Left lung (tissue), 4 donors: ENCODE measurements at regions not wholly inside any gene's neighbourhood (a gene's known extent, or its start where the extent isn't known, plus 50 kb on each side); places are given as distances from the start of the nearest gene placed in this dataset.
"Not testable (repeated sequence)": the region's sequence is repeated elsewhere in the genome, so short reads cannot be mapped to it uniquely, and the experiment has no call there.

ENCODE experiments used
- ATAC-seq: fragments of 200-7000 bp; cut with Tn5 transposase; one replicate; pipeline ENCODE4 v1.9.1; 2020; ENCODE audit warnings: moderate library complexity
- DNase-seq, 4 donors: peaks; one replicate each; pipeline ENCODE4 v3.0.0-alpha.2; 2013 to 2020
- H3K27ac ChIP-seq, 2 donors: fragments of 200-600 bp; sonication (generic) in 1 of 2; one replicate each; pipeline versions ENCODE4 v1.5.0 to v1.8.0; 2020 to 2021
- H3K27me3 ChIP-seq, 2 donors: fragments of 200-600 bp; sonication (generic) in 1 of 2; one replicate each; pipeline versions ENCODE4 v1.5.0 to v1.8.0; 2020 to 2021
- H3K36me3 ChIP-seq, 2 donors: fragments of 200-600 bp; sonication (generic) in 1 of 2; one replicate each; pipeline versions ENCODE4 v1.5.0 to v1.8.0; 2020 to 2021
- H3K4me1 ChIP-seq, 2 donors: fragments of 200-600 bp; one replicate each; pipeline ENCODE4 v1.8.0; 2021
- H3K4me3 ChIP-seq, 2 donors: fragments of 200-600 bp; sonication (generic) in 1 of 2; one replicate each; pipeline versions ENCODE4 v1.5.0 to v1.8.0; 2020 to 2021; ENCODE audit warnings: mild to moderate bottlenecking in 1 of 2
- H3K9me3 ChIP-seq, 2 donors: fragments of 200-600 bp; sonication (generic) in 1 of 2; one replicate each; pipeline versions ENCODE4 v1.5.0 to v1.8.0; 2020 to 2021
- intact Hi-C, 2 donors: fragments of 100-400 bp; cut with DNase I; formaldehyde crosslinking; loops; one replicate each; pipeline versions ENCODE4 v1.11.2 to v1.14.2; 2022
- TF ChIP-seq, protein P1 (sequence below), 2 donors: fragments of 200-600 bp; sonication (generic) in 1 of 2; IDR thresholded peaks; one replicate each; pipeline versions ENCODE4 v1.5.0 to v1.8.0; 2021; ENCODE audit warnings: antibody characterized with exemption in 2 of 2
- donor health status: DM: no; HTN: yes; CAD: no.
- donor health status: DM: no; HTN: no; CAD: no.

GRCh38 chr3:4163011-4163410 lies 140.2 kb upstream of the SETMAR start:
- H3K27me3 ChIP-seq, result no peaks in the 10 kb centered on the region
- H3K27ac ChIP-seq, result no peak overlapping the region
- DNase-seq (no peak), ATAC-seq (no peak)
- peaks cover 0 to under 1% of the 10 kb centered on the region in 2 donors for H3K9me3 ChIP-seq
- H3K4me1 ChIP-seq, result no peaks in the 10 kb centered on the region
- intact Hi-C loops, result no loop called here
- TF ChIP-seq, protein P1, sequence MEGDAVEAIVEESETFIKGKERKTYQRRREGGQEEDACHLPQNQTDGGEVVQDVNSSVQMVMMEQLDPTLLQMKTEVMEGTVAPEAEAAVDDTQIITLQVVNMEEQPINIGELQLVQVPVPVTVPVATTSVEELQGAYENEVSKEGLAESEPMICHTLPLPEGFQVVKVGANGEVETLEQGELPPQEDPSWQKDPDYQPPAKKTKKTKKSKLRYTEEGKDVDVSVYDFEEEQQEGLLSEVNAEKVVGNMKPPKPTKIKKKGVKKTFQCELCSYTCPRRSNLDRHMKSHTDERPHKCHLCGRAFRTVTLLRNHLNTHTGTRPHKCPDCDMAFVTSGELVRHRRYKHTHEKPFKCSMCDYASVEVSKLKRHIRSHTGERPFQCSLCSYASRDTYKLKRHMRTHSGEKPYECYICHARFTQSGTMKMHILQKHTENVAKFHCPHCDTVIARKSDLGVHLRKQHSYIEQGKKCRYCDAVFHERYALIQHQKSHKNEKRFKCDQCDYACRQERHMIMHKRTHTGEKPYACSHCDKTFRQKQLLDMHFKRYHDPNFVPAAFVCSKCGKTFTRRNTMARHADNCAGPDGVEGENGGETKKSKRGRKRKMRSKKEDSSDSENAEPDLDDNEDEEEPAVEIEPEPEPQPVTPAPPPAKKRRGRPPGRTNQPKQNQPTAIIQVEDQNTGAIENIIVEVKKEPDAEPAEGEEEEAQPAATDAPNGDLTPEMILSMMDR (IDR thresholded peaks at IDR 0.05), result no peak
- no peaks in the 10 kb centered on the region for H3K36me3 ChIP-seq
- H3K4me3 ChIP-seq, result no peak overlapping the region

- TF ChIP-seq, protein P1 (IDR thresholded peaks at IDR 0.05), result no peak
- intact Hi-C loops, result no loop called here
Measured at GRCh38 chr3:4166540-4166939, 136.6 kb upstream of the SETMAR start.

DNA sequence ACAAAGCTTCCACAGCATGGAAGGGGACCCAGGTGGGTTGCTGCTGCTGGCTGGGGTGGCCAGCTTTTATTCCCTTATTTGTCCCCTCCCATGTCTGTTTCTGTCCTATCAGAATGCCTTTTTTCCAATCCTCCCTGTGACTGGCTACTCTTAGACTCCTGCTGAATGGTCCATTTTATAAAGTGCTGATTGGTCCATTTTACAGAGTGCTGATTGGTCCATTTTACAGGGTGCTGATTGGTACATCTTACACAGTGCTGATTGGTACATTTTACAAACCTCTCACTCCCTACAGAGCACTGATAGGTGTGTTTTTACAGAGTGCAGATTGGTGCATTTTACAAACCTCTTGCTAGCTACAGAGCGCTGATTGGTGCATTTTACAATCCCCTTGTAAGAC lies 135.9 kb upstream of the SETMAR start:
- H3K27ac ChIP-seq, H3K4me1 ChIP-seq, DNase-seq, H3K36me3 ChIP-seq, ATAC-seq, intact Hi-C loops, H3K9me3 ChIP-seq, H3K27me3 ChIP-seq, H3K4me3 ChIP-seq: not testable (repeated sequence)

More at GRCh38 chr3:4166540-4166939, 136.6 kb upstream of the SETMAR start:
- no peaks in the 10 kb centered on the region for H3K27me3 ChIP-seq
- DNase-seq, result no peak
- H3K4me3 ChIP-seq, result no peak overlapping the region
- H3K4me1 ChIP-seq, result no peaks in the 10 kb centered on the region
- H3K36me3 ChIP-seq, result no peaks in the 10 kb centered on the region
- peaks cover 0 to 3% of the 10 kb centered on the region in 2 donors for H3K9me3 ChIP-seq
- H3K27ac ChIP-seq, result no peak overlapping the region
- ATAC-seq, result no peak

DNA sequence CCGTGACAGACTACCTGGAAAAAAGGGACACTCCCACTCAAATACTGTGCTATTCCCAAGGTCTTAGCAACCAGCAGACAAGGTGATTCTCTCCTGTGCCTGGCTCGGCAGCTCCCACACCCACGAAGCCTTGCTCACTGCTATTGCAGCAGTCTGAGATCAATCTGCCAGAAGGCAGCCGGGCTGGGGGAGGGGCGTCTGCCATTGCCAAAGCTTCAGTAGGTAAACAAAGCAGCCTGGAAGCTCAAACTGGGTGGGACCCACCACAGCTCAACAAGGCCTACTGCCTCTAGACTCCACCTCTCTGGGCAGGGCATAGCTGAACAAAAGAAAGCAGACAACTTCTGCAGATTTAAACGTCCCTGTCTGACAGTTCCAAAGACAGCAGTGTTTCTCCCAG lies 128.4 kb upstream of the SETMAR start:
- no peaks in the 10 kb centered on the region for H3K36me3 ChIP-seq
- TF ChIP-seq, protein P1 (IDR thresholded peaks at IDR 0.05), result no peak
- no peak overlapping the region for H3K4me3 ChIP-seq
- H3K27me3 ChIP-seq, result no peaks in the 10 kb centered on the region
- intact Hi-C loops, result no loop called here
- peaks cover 0 to 10% of the 10 kb centered on the region in 2 donors for H3K9me3 ChIP-seq
- no peak overlapping the region for H3K27ac ChIP-seq
- DNase-seq (no peak), ATAC-seq (no peak)
- no peaks in the 10 kb centered on the region for H3K4me1 ChIP-seq

- Histone ChIP-seq H3K27ac (no peak overlapping the region), H3K4me3 (no peak overlapping the region), H3K4me1 (no peaks in the 10 kb centered on the region), H3K36me3 (no peaks in the 10 kb centered on the region), H3K27me3 (no peaks in the 10 kb centered on the region), H3K9me3 (peaks cover 0 to 14% of the 10 kb centered on the region in 2 donors)
- TF ChIP-seq, protein P1 (IDR thresholded peaks at IDR 0.05), result no peak
- ATAC-seq, result no peak
- intact Hi-C loops, result no loop called here
- DNase-seq, result no peak
Measured at GRCh38 chr3:4191971-4192370, 111.2 kb upstream of the SETMAR start.

DNA sequence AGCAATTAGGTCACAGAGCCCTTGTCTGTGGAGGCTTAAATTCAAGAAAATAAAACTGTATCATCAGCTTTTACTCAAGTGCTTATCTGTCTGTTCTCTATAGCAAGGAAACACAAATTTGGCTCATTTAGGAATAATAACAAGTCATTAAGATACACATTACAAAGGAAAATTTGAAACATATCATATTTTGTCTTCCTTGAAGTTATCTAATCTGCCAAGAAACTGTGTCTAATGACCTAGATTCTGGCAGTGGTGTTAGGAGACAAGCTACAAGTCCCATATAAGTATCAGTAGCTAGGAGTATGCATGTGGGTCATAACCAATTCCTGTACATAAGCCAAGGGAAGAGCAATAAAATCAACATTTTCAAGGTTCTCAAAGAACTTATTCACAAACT lies 108.2 kb upstream of the SETMAR start:
- Histone ChIP-seq H3K9me3 (peaks cover 0 to 14% of the 10 kb centered on the region in 2 donors), H3K4me1 (no peaks in the 10 kb centered on the region), H3K27ac (no peak overlapping the region), H3K4me3 (no peak overlapping the region), H3K27me3 (no peaks in the 10 kb centered on the region), H3K36me3 (no peaks in the 10 kb centered on the region)
- ATAC-seq (no peak), DNase-seq (peak in 2 of 4 donors; percentile 72 to 73)
- TF ChIP-seq, protein P1 (IDR thresholded peaks at IDR 0.05), result no peak
- intact Hi-C loops, result no loop called here
